ENCODE measurements at regions not wholly inside any gene's neighbourhood (a gene's known extent, or its start where the extent isn't known, plus 50 kb on each side); places are given as distances from the start of the nearest gene placed in this dataset.

DNA sequence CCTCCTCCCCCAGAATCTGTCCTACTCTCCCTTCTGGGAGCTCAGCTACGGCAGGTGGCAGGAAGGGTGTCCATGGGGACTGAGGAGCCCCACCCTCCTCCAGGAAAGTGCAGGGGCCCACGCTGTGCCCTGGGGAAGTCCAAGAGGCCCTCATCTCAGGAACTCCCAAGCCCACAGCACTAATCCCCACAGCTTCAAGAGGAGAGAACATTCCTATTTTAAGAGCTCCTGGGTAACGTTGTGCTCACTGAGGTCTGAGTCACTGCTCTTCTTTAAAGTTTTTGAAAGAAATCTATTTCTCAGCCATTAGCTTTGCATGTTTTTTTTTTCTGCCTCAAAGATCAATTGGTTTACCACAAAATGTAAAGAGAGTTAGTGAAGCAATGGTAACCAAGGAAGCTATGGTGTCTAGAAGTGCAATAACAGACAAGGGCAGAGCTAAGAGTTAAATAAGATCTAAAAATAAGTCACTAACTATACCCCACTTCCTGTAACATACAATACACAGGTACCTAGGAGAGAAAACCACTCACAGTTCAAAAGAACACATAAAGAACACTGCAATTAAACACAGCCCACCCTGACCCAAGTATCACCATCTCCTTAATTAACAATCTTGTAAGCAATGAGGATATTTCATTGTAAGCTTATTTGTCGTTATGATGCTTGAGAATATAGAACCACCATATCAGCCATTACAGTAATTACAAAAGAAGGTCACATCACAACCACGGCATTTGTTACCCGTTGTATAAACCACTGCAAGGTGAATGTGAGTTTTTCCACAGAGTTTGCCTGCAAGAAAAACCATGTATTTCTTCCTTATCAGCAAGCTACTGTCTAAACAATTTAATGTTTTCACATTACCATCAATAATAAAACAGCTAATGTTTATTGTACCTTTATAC lies 382.3 kb upstream of the SLC30A5 start:
- Histone ChIP-seq H3K9me3 (no peaks in the 10 kb centered on the region), H3K27me3 (no peaks in the 10 kb centered on the region), H3K36me3 (no peaks in the 10 kb centered on the region), H3K4me3 (no peak overlapping the region), H3K4me1 (no peaks in the 10 kb centered on the region), H3K27ac (no peak overlapping the region)
- TF ChIP-seq POLR2A (IDR thresholded peaks at IDR 0.05): no peak
- TF ChIP-seq EP300 (IDR thresholded peaks at IDR 0.05; ENCODE audit: low read depth): no peak
- intact Hi-C loops (cut with DNase I; ENCODE audit: low total_unique reads): loop anchor here (2.0 kb wide), 1 partner anchor 149 kb away; no protein-coding TSS in a partner anchor
- no peak for DNase-seq
- in situ Hi-C loops (cut with MboI; ENCODE audit: low pct_ligation_motif_present in 1 of 4, low pct_unique_long_range_greater_than_20kb in 1 of 4, low sequenced_read_pairs in 3 of 4): no loop called here
- 66 to 81% methylated on average over 3 to 6 of the region's 6 CpGs for WGBS, 2 donors (ENCODE audit: low coverage in 1 of 2)

- no peaks in the 10 kb centered on the region for H3K4me1 ChIP-seq
- H3K27ac ChIP-seq: no peak overlapping the region
- H3K4me3 ChIP-seq: no peak overlapping the region
- in situ Hi-C loops (cut with MboI; ENCODE audit: low pct_ligation_motif_present in 1 of 4, low pct_unique_long_range_greater_than_20kb in 1 of 4, low sequenced_read_pairs in 3 of 4) (no loop called here), intact Hi-C loops (cut with DNase I; ENCODE audit: low total_unique reads) (no loop called here)
- no peaks in the 10 kb centered on the region for H3K27me3 ChIP-seq
- no peak for TF ChIP-seq EP300 (IDR thresholded peaks at IDR 0.05; ENCODE audit: low read depth)
- TF ChIP-seq, protein P1, sequence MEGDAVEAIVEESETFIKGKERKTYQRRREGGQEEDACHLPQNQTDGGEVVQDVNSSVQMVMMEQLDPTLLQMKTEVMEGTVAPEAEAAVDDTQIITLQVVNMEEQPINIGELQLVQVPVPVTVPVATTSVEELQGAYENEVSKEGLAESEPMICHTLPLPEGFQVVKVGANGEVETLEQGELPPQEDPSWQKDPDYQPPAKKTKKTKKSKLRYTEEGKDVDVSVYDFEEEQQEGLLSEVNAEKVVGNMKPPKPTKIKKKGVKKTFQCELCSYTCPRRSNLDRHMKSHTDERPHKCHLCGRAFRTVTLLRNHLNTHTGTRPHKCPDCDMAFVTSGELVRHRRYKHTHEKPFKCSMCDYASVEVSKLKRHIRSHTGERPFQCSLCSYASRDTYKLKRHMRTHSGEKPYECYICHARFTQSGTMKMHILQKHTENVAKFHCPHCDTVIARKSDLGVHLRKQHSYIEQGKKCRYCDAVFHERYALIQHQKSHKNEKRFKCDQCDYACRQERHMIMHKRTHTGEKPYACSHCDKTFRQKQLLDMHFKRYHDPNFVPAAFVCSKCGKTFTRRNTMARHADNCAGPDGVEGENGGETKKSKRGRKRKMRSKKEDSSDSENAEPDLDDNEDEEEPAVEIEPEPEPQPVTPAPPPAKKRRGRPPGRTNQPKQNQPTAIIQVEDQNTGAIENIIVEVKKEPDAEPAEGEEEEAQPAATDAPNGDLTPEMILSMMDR (IDR thresholded peaks at IDR 0.05): no peak
- no peak for TF ChIP-seq POLR2AphosphoS5 (IDR thresholded peaks at IDR 0.05)
- no peak for TF ChIP-seq POLR2A (IDR thresholded peaks at IDR 0.05)
- DNase-seq: no peak
- no peaks in the 10 kb centered on the region for H3K9me3 ChIP-seq
- H3K36me3 ChIP-seq: no peaks in the 10 kb centered on the region
- 83 to 85% methylated on average over 6 of the region's 6 CpGs for WGBS, 2 donors (ENCODE audit: low coverage in 1 of 2)
These were observed 379.0 kb upstream of the SLC30A5 start for GRCh38 chr5:68714810-68715209.

DNA sequence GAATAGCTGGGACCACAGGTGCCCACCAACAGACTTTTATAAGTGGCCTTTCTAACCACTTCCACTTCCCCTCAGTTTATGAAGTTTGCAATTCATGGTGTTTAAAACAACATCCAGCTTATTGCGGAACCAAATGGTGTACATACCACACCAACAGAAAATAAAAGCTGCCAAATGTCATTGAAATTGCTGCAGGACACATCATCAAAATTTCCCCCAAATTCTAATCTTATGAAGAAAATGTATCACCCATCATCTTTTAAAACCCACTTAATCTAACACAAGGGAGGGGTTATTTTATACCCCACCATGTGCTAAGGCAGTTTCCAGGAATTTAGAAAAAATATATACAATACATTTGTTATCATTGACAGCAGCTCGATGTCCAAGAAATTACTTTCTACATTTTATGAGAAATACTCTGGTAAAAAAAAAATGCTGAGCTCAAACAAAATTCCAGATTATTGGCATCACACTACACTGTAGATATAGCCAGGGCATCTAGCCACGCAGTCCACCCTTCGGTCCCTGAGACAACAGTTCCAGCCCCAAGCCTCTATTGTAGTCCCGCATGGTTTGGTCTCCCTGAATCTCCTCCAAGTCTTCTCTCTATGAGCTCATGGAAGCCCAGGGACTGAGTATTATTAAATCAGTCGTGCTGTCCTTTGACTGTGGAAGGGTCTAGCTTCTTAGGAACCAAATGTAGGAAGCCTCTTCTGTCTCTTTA lies 372.8 kb upstream of the SLC30A5 start:
- 69 to 73% methylated on average over 6 of the region's 6 CpGs for WGBS, 2 donors (ENCODE audit: low coverage in 1 of 2)
- in situ Hi-C loops (cut with MboI; ENCODE audit: low pct_ligation_motif_present in 1 of 4, low pct_unique_long_range_greater_than_20kb in 1 of 4, low sequenced_read_pairs in 3 of 4): no loop called here
- H3K4me3 ChIP-seq: no peak overlapping the region
- no peaks in the 10 kb centered on the region for H3K4me1 ChIP-seq
- TF ChIP-seq, protein P1 (IDR thresholded peaks at IDR 0.05): no peak
- TF ChIP-seq EP300 (IDR thresholded peaks at IDR 0.05; ENCODE audit: low read depth): no peak
- TF ChIP-seq POLR2AphosphoS5 (IDR thresholded peaks at IDR 0.05): no peak
- TF ChIP-seq POLR2A (IDR thresholded peaks at IDR 0.05): no peak
- no peaks in the 10 kb centered on the region for H3K9me3 ChIP-seq
- DNase-seq: no peak
- intact Hi-C loops (cut with DNase I; ENCODE audit: low total_unique reads): no loop called here
- H3K36me3 ChIP-seq: no peaks in the 10 kb centered on the region
- no peaks in the 10 kb centered on the region for H3K27me3 ChIP-seq
- H3K27ac ChIP-seq: no peak overlapping the region

GRCh38 chr5:68722357-68722756 lies 371.5 kb upstream of the SLC30A5 start:
- DNase-seq: no peak
- Histone ChIP-seq H3K36me3 (no peaks in the 10 kb centered on the region), H3K9me3 (no peaks in the 10 kb centered on the region), H3K4me3 (no peak overlapping the region), H3K27me3 (no peaks in the 10 kb centered on the region), H3K4me1 (no peaks in the 10 kb centered on the region), H3K27ac (no peak overlapping the region)
- intact Hi-C loops (cut with DNase I; ENCODE audit: low total_unique reads): no loop called here
- in situ Hi-C loops (cut with MboI; ENCODE audit: low pct_ligation_motif_present in 1 of 4, low pct_unique_long_range_greater_than_20kb in 1 of 4, low sequenced_read_pairs in 3 of 4): no loop called here
- no peak for TF ChIP-seq POLR2A (IDR thresholded peaks at IDR 0.05)
- TF ChIP-seq EP300 (IDR thresholded peaks at IDR 0.05; ENCODE audit: low read depth): no peak
- TF ChIP-seq, protein P1 (IDR thresholded peaks at IDR 0.05): no peak
- no peak for TF ChIP-seq POLR2AphosphoS5 (IDR thresholded peaks at IDR 0.05)
- 95 to 96% methylated on average over 7 of the region's 7 CpGs for WGBS, 2 donors (ENCODE audit: low coverage in 1 of 2)

Measured in transverse colon (tissue), 4 donors.